ENCODE measurements at regions not wholly inside any gene's neighbourhood (a gene's known extent, or its start where the extent isn't known, plus 50 kb on each side); places are given as distances from the start of the nearest gene placed in this dataset.

- DNase-seq (ENCODE audit: low read depth) = no peak
- TF ChIP-seq CTCF (IDR thresholded peaks at IDR 0.05; ENCODE audit: insufficient read depth, low read depth, low read length, missing control alignments) = no peak
- H3K4me3 ChIP-seq (ENCODE audit: low read length) = no peak overlapping the region
Measured at GRCh38 chr6:66717801-66718200, 1010.8 kb upstream of the EYS start.

DNA sequence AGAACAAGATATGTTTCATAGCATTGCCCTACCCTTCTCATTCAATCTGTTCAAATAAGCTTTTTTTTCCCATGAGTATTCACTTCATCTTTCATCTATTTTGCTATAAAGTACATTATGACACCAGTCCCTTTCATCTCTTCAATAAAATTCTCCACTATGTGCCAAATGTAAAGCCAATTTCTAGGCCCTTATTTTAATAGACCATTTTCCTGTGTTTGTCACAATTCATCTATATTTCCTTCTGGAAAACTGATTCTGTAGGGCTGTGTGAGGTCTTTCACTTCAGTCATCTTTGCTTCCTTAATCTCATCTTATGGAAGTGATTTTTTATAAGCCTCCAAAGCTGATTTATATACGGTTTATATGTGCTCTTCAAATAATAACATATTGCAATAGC is 992.4 kb upstream of the EYS start:
- no peak for TF ChIP-seq CTCF (IDR thresholded peaks at IDR 0.05; ENCODE audit: insufficient read depth, low read depth, low read length, missing control alignments)
- no peak for DNase-seq (ENCODE audit: low read depth)
- H3K4me3 ChIP-seq (ENCODE audit: low read length) = no peak overlapping the region

GRCh38 chr6:66689608-66690007 is 982.6 kb upstream of the EYS start:
- no peak overlapping the region for H3K4me3 ChIP-seq (ENCODE audit: low read length)
- TF ChIP-seq CTCF (IDR thresholded peaks at IDR 0.05; ENCODE audit: insufficient read depth, low read depth, low read length, missing control alignments) = no peak
- DNase-seq (ENCODE audit: low read depth) = no peak

DNA sequence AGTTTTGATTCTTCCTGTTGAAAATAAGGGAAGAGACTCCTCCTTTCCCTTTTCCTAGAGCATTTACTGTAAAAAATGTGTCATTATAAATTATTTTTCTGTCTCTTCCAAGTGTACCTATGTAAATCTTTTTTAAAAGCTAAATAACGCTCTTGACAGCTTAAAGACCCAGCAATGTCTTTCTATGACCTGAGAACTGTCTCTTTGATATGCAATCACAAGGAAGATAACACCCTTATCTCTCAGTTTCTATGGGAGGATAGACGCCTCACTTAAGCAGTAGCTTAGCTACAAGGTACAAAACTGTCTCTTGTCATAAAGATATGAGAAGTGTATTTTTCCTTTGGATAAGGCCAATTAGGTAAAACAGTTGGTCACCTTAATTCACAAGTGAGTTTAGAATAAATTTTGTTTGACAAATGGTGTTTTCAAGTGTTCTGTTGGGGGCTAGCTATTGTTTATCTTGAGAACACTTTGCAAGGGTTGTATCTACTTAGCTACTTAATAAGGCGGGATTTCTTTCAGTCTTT is 980.6 kb upstream of the EYS start:
- DNase-seq (ENCODE audit: low read depth) = no peak
- no peak overlapping the region for H3K4me3 ChIP-seq (ENCODE audit: low read length)
- no peak for TF ChIP-seq CTCF (IDR thresholded peaks at IDR 0.05; ENCODE audit: insufficient read depth, low read depth, low read length, missing control alignments)

DNA sequence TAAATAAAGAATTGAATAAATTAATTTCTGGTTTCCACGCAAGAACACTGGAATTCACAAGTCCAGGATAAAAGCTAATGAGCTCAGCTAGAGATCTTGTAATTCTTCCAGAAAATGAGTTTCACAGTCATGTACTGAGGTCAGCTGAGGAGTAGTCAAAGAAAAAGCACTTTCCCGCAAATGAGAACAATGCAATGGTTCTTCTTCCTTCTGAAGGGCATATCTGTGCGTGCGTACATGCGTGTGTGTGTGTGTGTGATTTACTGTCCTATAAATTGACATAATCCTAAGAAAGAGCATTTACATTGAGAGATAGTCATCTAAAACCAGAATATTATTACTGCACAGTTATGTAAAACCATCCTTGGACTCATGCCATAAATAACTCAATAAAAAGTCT is 968.9 kb upstream of the EYS start:
- no peak overlapping the region for H3K4me3 ChIP-seq (ENCODE audit: low read length)
- no peak for DNase-seq (ENCODE audit: low read depth)
- no peak for TF ChIP-seq CTCF (IDR thresholded peaks at IDR 0.05; ENCODE audit: insufficient read depth, low read depth, low read length, missing control alignments)

- TF ChIP-seq CTCF (IDR thresholded peaks at IDR 0.05; ENCODE audit: insufficient read depth, low read depth, low read length, missing control alignments) = no peak
- H3K4me3 ChIP-seq (ENCODE audit: low read length) = no peak overlapping the region
- DNase-seq (ENCODE audit: low read depth) = no peak
Measured at GRCh38 chr6:66664112-66664511, 957.1 kb upstream of the EYS start.

DNA sequence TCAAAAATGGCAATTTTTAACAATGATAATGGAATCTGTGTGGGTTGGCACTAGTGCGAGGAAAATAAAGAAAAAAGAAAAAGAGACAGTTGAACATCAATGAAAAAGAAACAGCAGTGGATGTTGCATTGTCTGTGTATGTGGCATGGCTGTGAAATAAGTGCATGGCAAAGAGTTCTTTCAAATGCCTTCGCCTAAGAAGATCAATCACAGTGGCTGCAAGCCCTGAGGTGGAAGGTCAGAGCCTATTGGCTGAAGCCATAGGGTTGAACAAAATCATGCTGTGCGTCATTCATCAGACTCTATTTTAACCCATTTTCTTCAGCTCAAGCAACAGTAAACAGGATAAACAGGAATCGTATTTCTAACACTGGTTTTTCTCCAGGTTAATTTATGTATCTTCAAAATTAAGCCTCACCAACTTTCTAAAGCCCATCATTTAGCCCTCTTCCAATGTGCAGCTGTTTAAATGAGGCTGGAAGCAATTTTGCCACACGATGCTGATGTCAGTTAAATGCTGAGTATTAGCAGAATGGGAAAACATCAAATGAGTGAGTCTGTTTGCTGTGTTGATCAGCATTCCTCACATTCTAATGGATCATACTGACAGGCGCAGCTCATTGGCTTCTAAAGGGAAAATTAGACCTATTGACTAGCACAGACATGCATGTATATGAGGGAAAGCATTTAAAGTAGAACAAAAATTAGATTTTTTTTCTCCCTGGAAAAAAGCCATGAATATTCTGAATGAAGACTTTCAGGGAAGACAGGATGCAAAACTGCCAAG is 955.9 kb upstream of the EYS start:
- no peak for DNase-seq (ENCODE audit: low read depth)
- no peak for TF ChIP-seq CTCF (IDR thresholded peaks at IDR 0.05; ENCODE audit: insufficient read depth, low read depth, low read length, missing control alignments)
- H3K4me3 ChIP-seq (ENCODE audit: low read length) = no peak overlapping the region
